H7 (cell line): ENCODE measurements at regions not wholly inside any gene's neighbourhood (a gene's known extent, or its start where the extent isn't known, plus 50 kb on each side); places are given as distances from the start of the nearest gene placed in this dataset.

Source experiments
- DNase-seq: peaks from one replicate; pipeline ENCODE4 v3.0.0; 2012
- H3K27me3 ChIP-seq: 2 replicates; pipeline ENCODE4 v1.6.0; 2011; ENCODE audit warnings: mild to moderate bottlenecking, low read length; ENCODE audit not compliant: control insufficient read depth, insufficient read depth
- H3K36me3 ChIP-seq: replicated peaks from 2 replicates; pipeline ENCODE4 v1.5.1; 2011; ENCODE audit warnings: low read length; ENCODE audit not compliant: control insufficient read depth, insufficient read depth
- H3K4me3 ChIP-seq: 2 replicates; pipeline ENCODE4 v1.5.1; 2011; ENCODE audit warnings: low read depth, mild to moderate bottlenecking, control low read depth, low read length, moderate library complexity; ENCODE audit not compliant: insufficient read depth

GRCh38 chr4:140296335-140297220, 76.9 kb upstream of the SCOC start:
- Histone ChIP-seq H3K36me3 (no peaks in the 10 kb centered on the region), H3K4me3 (no peak overlapping the region), H3K27me3 (no peaks in the 10 kb centered on the region)
- DNase-seq, result no peak

DNA sequence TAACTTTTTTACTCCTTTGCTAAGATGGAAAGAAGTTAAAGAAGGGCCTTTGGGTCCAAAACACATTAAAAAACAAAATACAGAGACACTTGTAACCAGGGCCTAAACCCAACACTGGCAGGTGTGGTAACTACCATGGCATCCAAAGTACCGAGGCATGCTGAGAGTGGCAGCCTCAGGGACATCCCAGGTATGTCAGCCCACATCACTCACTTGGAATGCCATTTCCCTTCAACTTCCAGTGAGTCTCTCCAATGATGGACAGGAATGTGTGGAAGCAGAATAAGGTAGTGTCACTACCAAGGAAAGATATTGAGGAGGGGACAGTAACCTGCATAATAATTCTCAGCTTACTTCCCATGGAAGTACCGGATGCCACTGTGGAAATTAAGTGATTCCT, 79.5 kb upstream of the SCOC start:
- Histone ChIP-seq H3K27me3 (no peaks in the 10 kb centered on the region), H3K4me3 (no peak overlapping the region), H3K36me3 (no peaks in the 10 kb centered on the region)
- DNase-seq, result no peak

GRCh38 chr4:140291259-140291658, 82.2 kb upstream of the SCOC start:
- Histone ChIP-seq H3K36me3 (no peaks in the 10 kb centered on the region), H3K27me3 (no peaks in the 10 kb centered on the region), H3K4me3 (no peak overlapping the region)
- no peak for DNase-seq

DNA sequence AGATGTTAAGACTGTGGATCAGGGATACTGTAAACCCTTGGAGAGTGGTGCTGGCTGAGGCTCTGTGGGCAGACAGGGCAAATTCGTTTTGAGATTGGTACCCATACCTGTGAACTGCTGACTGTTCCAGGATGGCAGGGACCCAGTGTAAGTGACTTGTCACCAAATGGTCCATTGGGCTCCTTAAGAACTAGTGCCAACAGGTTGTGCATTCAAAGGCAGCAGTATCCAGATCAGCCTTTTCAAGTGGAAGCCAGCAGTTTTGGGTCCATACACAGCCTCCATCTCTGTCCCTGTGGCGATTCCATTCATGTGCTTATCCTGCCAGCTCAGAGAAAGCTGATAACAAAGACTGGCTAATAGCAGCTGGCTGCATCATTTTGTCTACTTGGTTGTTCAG, 84.0 kb upstream of the SCOC start:
- H3K36me3 ChIP-seq, result no peaks in the 10 kb centered on the region
- DNase-seq, result no peak
- H3K27me3 ChIP-seq, result no peaks in the 10 kb centered on the region

GRCh38 chr4:140286456-140286855, 87.0 kb upstream of the SCOC start:
- H3K4me3 ChIP-seq, result no peak overlapping the region

More for the DNA sequence above, 84.0 kb upstream of the SCOC start:
- H3K4me3 ChIP-seq, result no peak overlapping the region

GRCh38 chr4:140284456-140284855, 89.0 kb upstream of the SCOC start:
- no peak for DNase-seq
- Histone ChIP-seq H3K36me3 (no peaks in the 10 kb centered on the region), H3K4me3 (no peak overlapping the region), H3K27me3 (no peaks in the 10 kb centered on the region)

More at GRCh38 chr4:140286456-140286855, 87.0 kb upstream of the SCOC start:
- no peaks in the 10 kb centered on the region for H3K27me3 ChIP-seq
- H3K36me3 ChIP-seq, result no peaks in the 10 kb centered on the region
- no peak for DNase-seq

DNA sequence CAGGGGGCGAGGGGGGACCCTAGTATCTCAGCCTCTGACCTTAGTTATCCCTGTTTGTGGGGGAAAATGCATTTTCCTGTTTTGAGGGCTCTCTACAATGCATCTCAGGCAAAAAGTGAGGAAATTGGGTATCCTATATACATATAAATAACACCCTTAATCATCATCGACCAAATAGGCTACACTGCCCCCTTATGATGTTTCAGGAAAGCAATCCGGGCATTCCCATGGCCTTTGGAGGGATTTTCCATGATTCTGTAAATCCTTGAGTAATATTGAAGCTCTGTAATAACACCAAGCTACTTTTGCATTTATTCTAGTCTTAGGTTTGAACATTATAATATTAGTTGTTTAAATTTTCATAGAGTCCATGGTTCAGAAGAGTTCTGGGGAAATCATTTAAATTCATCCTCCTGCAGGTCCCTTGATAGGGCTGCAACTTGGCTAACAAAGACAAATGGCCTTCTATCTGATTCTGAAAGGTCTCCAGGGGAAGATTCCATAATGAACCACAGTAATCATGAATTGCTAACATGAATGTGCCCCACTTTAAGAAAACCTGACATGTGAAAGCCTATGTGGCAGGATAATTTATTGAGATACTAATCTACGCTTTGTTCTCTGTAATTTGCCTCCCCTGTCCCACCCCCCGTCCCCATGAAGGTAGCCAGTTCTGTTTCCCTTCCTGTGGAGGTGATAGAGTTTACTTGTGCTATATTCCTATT, 91.5 kb upstream of the SCOC start:
- Histone ChIP-seq H3K27me3 (no peaks in the 10 kb centered on the region), H3K4me3 (no peak overlapping the region), H3K36me3 (no peaks in the 10 kb centered on the region)
- peak; percentile 40 for DNase-seq

DNA sequence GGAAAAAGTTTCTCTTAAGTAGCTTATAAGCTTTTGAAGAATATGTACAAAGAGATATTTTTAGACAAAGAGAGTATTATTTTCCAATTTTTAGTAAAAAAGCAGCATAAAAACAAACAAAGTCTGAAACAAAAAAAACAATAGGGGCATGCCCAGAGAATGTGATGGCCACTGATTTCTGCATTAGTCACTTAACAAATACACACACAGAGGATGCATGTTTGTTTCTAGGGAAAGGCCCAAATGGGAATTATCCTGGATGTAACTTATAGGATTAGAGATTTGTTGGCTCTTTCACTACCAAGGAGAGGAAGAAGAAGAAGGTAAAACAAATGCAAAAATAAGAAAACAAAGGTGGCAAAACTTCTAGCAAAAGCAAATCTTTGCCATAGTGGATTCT, 95.9 kb upstream of the SCOC start:
- H3K4me3 ChIP-seq, result no peak overlapping the region
- DNase-seq, result no peak
- H3K36me3 ChIP-seq, result no peaks in the 10 kb centered on the region
- no peaks in the 10 kb centered on the region for H3K27me3 ChIP-seq

GRCh38 chr4:140271553-140271952, 101.9 kb upstream of the SCOC start:
- no peaks in the 10 kb centered on the region for H3K27me3 ChIP-seq
- DNase-seq, result no peak
- no peak overlapping the region for H3K4me3 ChIP-seq
- H3K36me3 ChIP-seq, result no peaks in the 10 kb centered on the region

GRCh38 chr4:140269369-140269768, 104.1 kb upstream of the SCOC start:
- Histone ChIP-seq H3K27me3 (no peaks in the 10 kb centered on the region), H3K4me3 (no peak overlapping the region), H3K36me3 (no peaks in the 10 kb centered on the region)
- no peak for DNase-seq

DNA sequence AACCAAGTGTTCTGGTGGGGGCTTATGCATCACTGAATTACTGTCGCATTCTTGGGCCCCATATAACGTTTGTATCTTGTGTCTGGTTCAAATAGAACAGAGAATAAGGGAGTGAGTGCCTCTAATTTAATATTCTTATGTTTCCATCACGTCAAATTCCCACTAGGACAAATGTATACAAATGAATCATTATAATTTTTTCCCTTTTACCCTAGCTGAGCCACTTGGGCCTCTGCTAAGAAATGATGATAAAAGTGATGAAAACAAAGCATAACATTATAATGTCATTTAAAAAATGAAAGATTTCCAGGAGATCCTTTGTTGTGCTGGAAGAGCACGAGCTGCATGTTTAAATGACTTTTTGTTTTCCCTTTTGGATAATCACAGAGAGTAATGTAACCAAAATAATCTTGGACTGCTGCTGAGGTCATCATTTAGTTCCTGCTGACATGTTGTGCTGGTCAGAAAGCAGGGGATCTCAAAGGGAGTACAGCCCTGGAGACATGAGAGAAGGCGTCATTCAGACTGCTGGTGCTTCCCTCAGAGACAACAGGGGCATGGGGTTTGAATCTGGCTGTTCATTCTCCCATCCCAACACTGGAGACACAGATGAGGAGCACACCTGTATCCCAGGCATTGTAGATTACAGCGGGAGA, 105.1 kb upstream of the SCOC start:
- H3K4me3 ChIP-seq, result no peak overlapping the region
- no peak for DNase-seq
- no peaks in the 10 kb centered on the region for H3K36me3 ChIP-seq
- no peaks in the 10 kb centered on the region for H3K27me3 ChIP-seq

DNA sequence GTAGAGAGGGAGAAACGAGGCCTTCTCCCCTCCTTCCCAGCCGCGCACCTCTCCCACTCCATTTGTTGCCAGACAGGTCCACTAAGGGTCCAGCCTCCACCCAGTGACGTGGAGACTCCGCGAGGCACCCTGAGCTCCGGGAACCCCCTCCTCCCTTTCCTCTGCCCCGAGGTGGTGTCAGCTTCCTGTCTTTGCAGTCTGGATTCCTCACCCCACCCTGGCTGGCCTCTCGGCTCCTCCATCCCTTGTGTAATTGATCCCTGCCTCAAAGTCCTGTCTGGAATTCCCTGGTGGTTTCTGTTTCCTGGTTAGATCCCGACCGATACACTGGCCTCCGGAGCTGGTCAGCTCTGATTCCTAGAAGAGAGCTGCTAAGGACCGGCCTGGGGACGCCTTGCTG, 105.9 kb upstream of the SCOC start:
- Histone ChIP-seq H3K27me3 (no peaks in the 10 kb centered on the region), H3K36me3 (no peaks in the 10 kb centered on the region), H3K4me3 (no peak overlapping the region)
- DNase-seq, result no peak

- Histone ChIP-seq H3K36me3 (no peaks in the 10 kb centered on the region), H3K27me3 (no peaks in the 10 kb centered on the region), H3K4me3 (no peak overlapping the region)
- no peak for DNase-seq
These were observed 106.4 kb upstream of the SCOC start for GRCh38 chr4:140266958-140267568.

DNA sequence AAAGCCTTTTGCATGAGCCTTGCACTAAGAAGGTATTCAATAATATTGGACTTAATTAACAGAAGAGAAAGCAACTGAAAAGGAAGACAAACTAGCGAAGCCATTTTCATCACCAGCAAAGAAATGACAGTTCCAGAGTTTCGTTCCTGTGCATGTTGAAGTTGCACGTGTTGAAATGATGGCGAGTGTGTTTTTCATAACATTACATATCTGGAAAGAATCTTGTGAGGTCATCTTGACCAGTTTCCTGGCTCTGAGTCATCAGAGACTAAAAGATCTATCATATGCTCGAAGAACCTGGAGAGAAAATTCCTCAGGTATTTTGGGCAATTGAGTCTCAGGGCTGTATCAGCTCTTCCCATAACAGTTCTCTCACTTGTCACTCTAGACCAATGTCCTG, 106.2 kb upstream of the MAML3 start:
- no peak for DNase-seq
- no peaks in the 10 kb centered on the region for H3K27me3 ChIP-seq
- H3K4me3 ChIP-seq, result no peak overlapping the region
- H3K36me3 ChIP-seq, result no peaks in the 10 kb centered on the region
